ENCODE measurements at regions not wholly inside any gene's neighbourhood (a gene's known extent, or its start where the extent isn't known, plus 50 kb on each side); places are given as distances from the start of the nearest gene placed in this dataset.

DNA sequence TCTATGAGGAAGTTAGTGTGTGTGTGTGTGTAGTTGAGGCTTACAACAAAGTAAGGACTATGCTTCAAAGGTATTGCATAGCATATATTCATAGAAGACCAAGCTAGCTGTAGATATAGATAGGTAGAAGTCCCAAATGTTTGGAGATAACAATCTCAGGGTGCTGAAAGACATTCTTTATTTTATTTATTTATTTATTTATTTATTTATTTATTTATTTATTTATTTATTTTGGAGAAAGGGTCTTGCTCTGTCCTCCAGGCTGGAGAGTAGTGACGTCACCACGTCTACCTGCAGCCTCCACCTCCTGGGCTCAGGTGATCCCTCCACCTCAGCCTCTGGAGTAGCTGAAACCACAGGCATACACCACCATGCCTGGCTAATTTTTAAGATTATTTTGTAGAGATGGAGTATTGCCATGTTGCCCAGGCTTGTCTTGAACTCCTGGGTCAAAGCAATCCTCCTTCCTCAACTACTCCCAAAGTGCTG is 284.6 kb upstream of the KIF2B start:
- H3K27ac ChIP-seq (ENCODE audit: low read length), result no peak overlapping the region
- in situ Hi-C loops (cut with HindIII; ENCODE audit: low pct_unique_long_range_greater_than_20kb, low sequenced_read_pairs) (no loop called here), intact Hi-C loops (cut with micrococcal nuclease; ENCODE audit: unreplicated experiment) (no loop called here)
- ATAC-seq, result no peak
- no peaks in the 10 kb centered on the region for H3K27me3 ChIP-seq (ENCODE audit: control insufficient read depth, insufficient read depth, low read length)
- no TSS peak for BruUV-seq (replicated peaks)
- ChIA-PET POLR2A (no interaction called here), CTCF (no interaction called here)
- H3K36me3 ChIP-seq (ENCODE audit: control insufficient read depth, insufficient read depth, low read length), result no peaks in the 10 kb centered on the region
- H3K4me3 ChIP-seq (ENCODE audit: low read depth in 2 of 2, low read length in 2 of 2), result no peak overlapping the region
- TF ChIP-seq, protein P1, sequence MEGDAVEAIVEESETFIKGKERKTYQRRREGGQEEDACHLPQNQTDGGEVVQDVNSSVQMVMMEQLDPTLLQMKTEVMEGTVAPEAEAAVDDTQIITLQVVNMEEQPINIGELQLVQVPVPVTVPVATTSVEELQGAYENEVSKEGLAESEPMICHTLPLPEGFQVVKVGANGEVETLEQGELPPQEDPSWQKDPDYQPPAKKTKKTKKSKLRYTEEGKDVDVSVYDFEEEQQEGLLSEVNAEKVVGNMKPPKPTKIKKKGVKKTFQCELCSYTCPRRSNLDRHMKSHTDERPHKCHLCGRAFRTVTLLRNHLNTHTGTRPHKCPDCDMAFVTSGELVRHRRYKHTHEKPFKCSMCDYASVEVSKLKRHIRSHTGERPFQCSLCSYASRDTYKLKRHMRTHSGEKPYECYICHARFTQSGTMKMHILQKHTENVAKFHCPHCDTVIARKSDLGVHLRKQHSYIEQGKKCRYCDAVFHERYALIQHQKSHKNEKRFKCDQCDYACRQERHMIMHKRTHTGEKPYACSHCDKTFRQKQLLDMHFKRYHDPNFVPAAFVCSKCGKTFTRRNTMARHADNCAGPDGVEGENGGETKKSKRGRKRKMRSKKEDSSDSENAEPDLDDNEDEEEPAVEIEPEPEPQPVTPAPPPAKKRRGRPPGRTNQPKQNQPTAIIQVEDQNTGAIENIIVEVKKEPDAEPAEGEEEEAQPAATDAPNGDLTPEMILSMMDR (IDR thresholded peaks at IDR 0.05), result no peak
- TF ChIP-seq SIN3A (IDR thresholded peaks at IDR 0.05; ENCODE audit: borderline replicate concordance, insufficient read depth, low read depth, low read length) (no peak), POLR2AphosphoS5 (IDR thresholded peaks at IDR 0.05; ENCODE audit: low read depth, low read length) (no peak), TCF7L2 (IDR thresholded peaks at IDR 0.05; ENCODE audit: low read depth, low read length) (no peak)
- TF ChIP-seq, protein P2, sequence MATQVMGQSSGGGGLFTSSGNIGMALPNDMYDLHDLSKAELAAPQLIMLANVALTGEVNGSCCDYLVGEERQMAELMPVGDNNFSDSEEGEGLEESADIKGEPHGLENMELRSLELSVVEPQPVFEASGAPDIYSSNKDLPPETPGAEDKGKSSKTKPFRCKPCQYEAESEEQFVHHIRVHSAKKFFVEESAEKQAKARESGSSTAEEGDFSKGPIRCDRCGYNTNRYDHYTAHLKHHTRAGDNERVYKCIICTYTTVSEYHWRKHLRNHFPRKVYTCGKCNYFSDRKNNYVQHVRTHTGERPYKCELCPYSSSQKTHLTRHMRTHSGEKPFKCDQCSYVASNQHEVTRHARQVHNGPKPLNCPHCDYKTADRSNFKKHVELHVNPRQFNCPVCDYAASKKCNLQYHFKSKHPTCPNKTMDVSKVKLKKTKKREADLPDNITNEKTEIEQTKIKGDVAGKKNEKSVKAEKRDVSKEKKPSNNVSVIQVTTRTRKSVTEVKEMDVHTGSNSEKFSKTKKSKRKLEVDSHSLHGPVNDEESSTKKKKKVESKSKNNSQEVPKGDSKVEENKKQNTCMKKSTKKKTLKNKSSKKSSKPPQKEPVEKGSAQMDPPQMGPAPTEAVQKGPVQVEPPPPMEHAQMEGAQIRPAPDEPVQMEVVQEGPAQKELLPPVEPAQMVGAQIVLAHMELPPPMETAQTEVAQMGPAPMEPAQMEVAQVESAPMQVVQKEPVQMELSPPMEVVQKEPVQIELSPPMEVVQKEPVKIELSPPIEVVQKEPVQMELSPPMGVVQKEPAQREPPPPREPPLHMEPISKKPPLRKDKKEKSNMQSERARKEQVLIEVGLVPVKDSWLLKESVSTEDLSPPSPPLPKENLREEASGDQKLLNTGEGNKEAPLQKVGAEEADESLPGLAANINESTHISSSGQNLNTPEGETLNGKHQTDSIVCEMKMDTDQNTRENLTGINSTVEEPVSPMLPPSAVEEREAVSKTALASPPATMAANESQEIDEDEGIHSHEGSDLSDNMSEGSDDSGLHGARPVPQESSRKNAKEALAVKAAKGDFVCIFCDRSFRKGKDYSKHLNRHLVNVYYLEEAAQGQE (IDR thresholded peaks at IDR 0.05; ENCODE audit: insufficient read depth in 1 of 2, low read depth in 2 of 2, low read length in 1 of 2), result no peak
- H3K4me1 ChIP-seq (ENCODE audit: control insufficient read depth, insufficient read depth, low read length), result no peaks in the 10 kb centered on the region
- no peaks in the 10 kb centered on the region for H3K9me3 ChIP-seq (ENCODE audit: control insufficient read depth, insufficient read depth, low read depth, low read length)
- no peak for DNase-seq (ENCODE audit: low read depth, low spot score)

DNA sequence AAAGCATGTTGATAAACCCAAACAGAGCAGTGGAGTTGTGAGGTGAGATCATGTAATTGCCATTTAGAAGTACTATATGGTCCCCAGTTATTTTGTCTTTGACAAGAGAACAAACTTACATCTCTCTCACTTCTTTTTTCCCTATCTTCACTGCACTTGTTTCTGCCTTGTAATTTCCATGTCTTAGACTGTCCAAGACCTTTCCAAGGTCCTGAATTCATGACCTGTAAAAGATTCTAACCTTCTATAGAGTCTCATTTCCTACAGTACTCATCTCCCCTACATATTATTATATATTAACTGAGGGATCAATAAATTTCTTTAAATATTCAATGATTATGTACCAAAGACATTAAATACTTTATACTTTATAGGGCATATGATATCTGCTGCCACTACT is 295.3 kb upstream of the KIF2B start:
- H3K9me3 ChIP-seq (ENCODE audit: control insufficient read depth, insufficient read depth, low read depth, low read length), result no peaks in the 10 kb centered on the region
- in situ Hi-C loops (cut with HindIII; ENCODE audit: low pct_unique_long_range_greater_than_20kb, low sequenced_read_pairs), result no loop called here
- no TSS peak for BruUV-seq (replicated peaks)
- H3K4me3 ChIP-seq (ENCODE audit: low read depth in 2 of 2, low read length in 2 of 2), result no peak overlapping the region
- POLR2A ChIA-PET, result no interaction called here
- no peak for ATAC-seq
- intact Hi-C loops (cut with micrococcal nuclease; ENCODE audit: unreplicated experiment), result no loop called here
- no peak overlapping the region for H3K27ac ChIP-seq (ENCODE audit: low read length)
- TF ChIP-seq, protein P2 (IDR thresholded peaks at IDR 0.05; ENCODE audit: insufficient read depth in 1 of 2, low read depth in 2 of 2, low read length in 1 of 2), result peak in 1 of 2 experiments; percentile 54; a peak in 1 of 4 replicates
- TF ChIP-seq, protein P1 (IDR thresholded peaks at IDR 0.05), result no peak
- CTCF ChIA-PET, result no interaction called here
- DNase-seq (ENCODE audit: low read depth, low spot score), result no peak
- H3K27me3 ChIP-seq (ENCODE audit: control insufficient read depth, insufficient read depth, low read length), result no peaks in the 10 kb centered on the region
- H3K36me3 ChIP-seq (ENCODE audit: control insufficient read depth, insufficient read depth, low read length), result no peaks in the 10 kb centered on the region
- H3K4me1 ChIP-seq (ENCODE audit: control insufficient read depth, insufficient read depth, low read length), result no peaks in the 10 kb centered on the region

Data from Panc1 (cell line).